ENCODE measurements at regions not wholly inside any gene's neighbourhood (a gene's known extent, or its start where the extent isn't known, plus 50 kb on each side); places are given as distances from the start of the nearest gene placed in this dataset.

- H3K27me3 ChIP-seq (ENCODE audit: insufficient read depth, low read length) = no peaks in the 10 kb centered on the region
- H3K4me3 ChIP-seq (ENCODE audit: low read length) = no peak overlapping the region
- H3K9me3 ChIP-seq (ENCODE audit: low read depth, low read length) = no peaks in the 10 kb centered on the region
- no peaks in the 10 kb centered on the region for H3K4me1 ChIP-seq (ENCODE audit: insufficient read depth, low read length)
These were observed 806.0 kb upstream of the ZNF608 start for GRCh38 chr5:125552486-125552885.

GRCh38 chr5:125554355-125554754, 807.9 kb upstream of the ZNF608 start:
- Histone ChIP-seq H3K27me3 (ENCODE audit: insufficient read depth, low read length) (no peaks in the 10 kb centered on the region), H3K9me3 (ENCODE audit: low read depth, low read length) (no peaks in the 10 kb centered on the region), H3K4me3 (ENCODE audit: low read length) (no peak overlapping the region)

GRCh38 chr5:125555591-125555990, 809.2 kb upstream of the ZNF608 start:
- H3K27me3 ChIP-seq (ENCODE audit: insufficient read depth, low read length) = no peaks in the 10 kb centered on the region
- H3K4me3 ChIP-seq (ENCODE audit: low read length) = no peak overlapping the region
- no peaks in the 10 kb centered on the region for H3K9me3 ChIP-seq (ENCODE audit: low read depth, low read length)
- no peaks in the 10 kb centered on the region for H3K4me1 ChIP-seq (ENCODE audit: insufficient read depth, low read length)

More at GRCh38 chr5:125554355-125554754, 807.9 kb upstream of the ZNF608 start:
- H3K4me1 ChIP-seq (ENCODE audit: insufficient read depth, low read length) = no peaks in the 10 kb centered on the region

GRCh38 chr5:125558016-125558415, 811.6 kb upstream of the ZNF608 start:
- Histone ChIP-seq H3K27me3 (ENCODE audit: insufficient read depth, low read length) (no peaks in the 10 kb centered on the region), H3K4me1 (ENCODE audit: insufficient read depth, low read length) (no peaks in the 10 kb centered on the region), H3K4me3 (ENCODE audit: low read length) (no peak overlapping the region), H3K9me3 (ENCODE audit: low read depth, low read length) (no peaks in the 10 kb centered on the region)

GRCh38 chr5:125558466-125558865, 812.0 kb upstream of the ZNF608 start:
- no peaks in the 10 kb centered on the region for H3K9me3 ChIP-seq (ENCODE audit: low read depth, low read length)
- H3K4me3 ChIP-seq (ENCODE audit: low read length) = no peak overlapping the region
- H3K4me1 ChIP-seq (ENCODE audit: insufficient read depth, low read length) = no peaks in the 10 kb centered on the region
- H3K27me3 ChIP-seq (ENCODE audit: insufficient read depth, low read length) = no peaks in the 10 kb centered on the region

- Histone ChIP-seq H3K27me3 (ENCODE audit: insufficient read depth, low read length) (no peaks in the 10 kb centered on the region), H3K4me3 (ENCODE audit: low read length) (no peak overlapping the region), H3K9me3 (ENCODE audit: low read depth, low read length) (no peaks in the 10 kb centered on the region), H3K4me1 (ENCODE audit: insufficient read depth, low read length) (no peaks in the 10 kb centered on the region)
These were observed 812.9 kb upstream of the ZNF608 start for GRCh38 chr5:125559296-125559695.

GRCh38 chr5:125560476-125561225, 814.2 kb upstream of the ZNF608 start:
- no peaks in the 10 kb centered on the region for H3K4me1 ChIP-seq (ENCODE audit: insufficient read depth, low read length)
- no peaks in the 10 kb centered on the region for H3K9me3 ChIP-seq (ENCODE audit: low read depth, low read length)
- H3K27me3 ChIP-seq (ENCODE audit: insufficient read depth, low read length) = no peaks in the 10 kb centered on the region
- H3K4me3 ChIP-seq (ENCODE audit: low read length) = no peak overlapping the region

GRCh38 chr5:125564317-125564975, 818.0 kb upstream of the ZNF608 start:
- no peaks in the 10 kb centered on the region for H3K4me1 ChIP-seq (ENCODE audit: insufficient read depth, low read length)
- H3K27me3 ChIP-seq (ENCODE audit: insufficient read depth, low read length) = no peaks in the 10 kb centered on the region
- H3K9me3 ChIP-seq (ENCODE audit: low read depth, low read length) = no peaks in the 10 kb centered on the region
- no peak overlapping the region for H3K4me3 ChIP-seq (ENCODE audit: low read length)

GRCh38 chr5:125574491-125575044, 828.1 kb upstream of the ZNF608 start:
- no peaks in the 10 kb centered on the region for H3K9me3 ChIP-seq (ENCODE audit: low read depth, low read length)
- H3K4me1 ChIP-seq (ENCODE audit: insufficient read depth, low read length) = no peaks in the 10 kb centered on the region
- no peaks in the 10 kb centered on the region for H3K27me3 ChIP-seq (ENCODE audit: insufficient read depth, low read length)
- no peak overlapping the region for H3K4me3 ChIP-seq (ENCODE audit: low read length)

- Histone ChIP-seq H3K9me3 (ENCODE audit: low read depth, low read length) (no peaks in the 10 kb centered on the region), H3K27me3 (ENCODE audit: insufficient read depth, low read length) (no peaks in the 10 kb centered on the region), H3K4me3 (ENCODE audit: low read length) (no peak overlapping the region), H3K4me1 (ENCODE audit: insufficient read depth, low read length) (no peaks in the 10 kb centered on the region)
These were observed 828.9 kb upstream of the ZNF608 start for GRCh38 chr5:125575171-125575890.

GRCh38 chr5:125575891-125576505, 829.6 kb upstream of the ZNF608 start:
- H3K4me1 ChIP-seq (ENCODE audit: insufficient read depth, low read length) = no peaks in the 10 kb centered on the region

GRCh38 chr5:125576822-125577221, 830.4 kb upstream of the ZNF608 start:
- Histone ChIP-seq H3K4me1 (ENCODE audit: insufficient read depth, low read length) (no peaks in the 10 kb centered on the region), H3K9me3 (ENCODE audit: low read depth, low read length) (no peaks in the 10 kb centered on the region), H3K27me3 (ENCODE audit: insufficient read depth, low read length) (no peaks in the 10 kb centered on the region), H3K4me3 (ENCODE audit: low read length) (no peak overlapping the region)

More at GRCh38 chr5:125575891-125576505, 829.6 kb upstream of the ZNF608 start:
- Histone ChIP-seq H3K9me3 (ENCODE audit: low read depth, low read length) (no peaks in the 10 kb centered on the region), H3K27me3 (ENCODE audit: insufficient read depth, low read length) (no peaks in the 10 kb centered on the region), H3K4me3 (ENCODE audit: low read length) (no peak overlapping the region)

- Histone ChIP-seq H3K27me3 (ENCODE audit: insufficient read depth, low read length) (no peaks in the 10 kb centered on the region), H3K4me3 (ENCODE audit: low read length) (no peak overlapping the region), H3K9me3 (ENCODE audit: low read depth, low read length) (no peaks in the 10 kb centered on the region), H3K4me1 (ENCODE audit: insufficient read depth, low read length) (no peaks in the 10 kb centered on the region)
These were observed 832.1 kb upstream of the ZNF608 start for GRCh38 chr5:125578551-125578950.

- H3K4me1 ChIP-seq (ENCODE audit: insufficient read depth, low read length) = no peaks in the 10 kb centered on the region
- no peak overlapping the region for H3K4me3 ChIP-seq (ENCODE audit: low read length)
- H3K9me3 ChIP-seq (ENCODE audit: low read depth, low read length) = no peaks in the 10 kb centered on the region
- no peaks in the 10 kb centered on the region for H3K27me3 ChIP-seq (ENCODE audit: insufficient read depth, low read length)
These were observed 832.7 kb upstream of the ZNF608 start for GRCh38 chr5:125579182-125579581.

GRCh38 chr5:125581311-125581710, 834.9 kb upstream of the ZNF608 start:
- H3K4me3 ChIP-seq (ENCODE audit: low read length) = no peak overlapping the region
- H3K9me3 ChIP-seq (ENCODE audit: low read depth, low read length) = no peaks in the 10 kb centered on the region

More at GRCh38 chr5:125581311-125581710, 834.9 kb upstream of the ZNF608 start:
- Histone ChIP-seq H3K27me3 (ENCODE audit: insufficient read depth, low read length) (no peaks in the 10 kb centered on the region), H3K4me1 (ENCODE audit: insufficient read depth, low read length) (no peaks in the 10 kb centered on the region)

All from mononuclear cell (primary cell).